Pancreas (tissue), 10 donors: ENCODE measurements at regions not wholly inside any gene's neighbourhood (a gene's known extent, or its start where the extent isn't known, plus 50 kb on each side); places are given as distances from the start of the nearest gene placed in this dataset.

ENCODE experiments used
- ATAC-seq, 4 donors: fragments of 200-7000 bp; cut with Tn5 transposase; one replicate each; pipeline versions ENCODE4 v1.8.0 to v1.9.1; 2020; ENCODE audit warnings: mild to moderate bottlenecking in 4 of 4, moderate library complexity in 4 of 4
- DNase-seq, 6 donors: peaks; one replicate each; pipeline ENCODE4 v3.0.0-alpha.2; 2020
- FAIRE-seq: peaks from 2 replicates; lab custom pipeline; 2012; peaks lifted over from hg19 to GRCh38; lab: Jason Lieb, UNC
- H3K27ac ChIP-seq, 4 donors: fragments of 200-600 bp; sonication (generic); 1 replicate in 3 of 4; 2 replicates in 1 of 4; pipeline versions ENCODE4 v1.5.0 to v1.8.0; 2020
- H3K27me3 ChIP-seq, 4 donors: fragments of 200-600 bp; one replicate each; pipeline ENCODE4 v1.8.0; 2021
- H3K36me3 ChIP-seq, 3 donors: fragments of 200-600 bp; sonication (generic) in 1 of 3; one replicate each; pipeline versions ENCODE4 v1.5.0 to v1.8.0; 2020 to 2021
- H3K4me1 ChIP-seq, 3 donors: fragments of 200-600 bp; one replicate each; pipeline ENCODE4 v1.8.0; 2021
- H3K4me3 ChIP-seq, 4 donors: fragments of 200-600 bp; sonication (generic) in 2 of 4; one replicate each; pipeline versions ENCODE4 v1.5.0 to v1.8.0; 2020 to 2021
- H3K9me3 ChIP-seq, 4 donors: fragments of 200-600 bp; one replicate each; pipeline ENCODE4 v1.8.0; 2021
- WGBS, 2 donors: extraction: QIAGEN DNeasy Blood & Tissue Kit; methylation state at CpG; one replicate each; pipeline ENCODE4 v1.1.7; 2013; 5-methylcytosine and 5-hydroxymethylcytosine counted together
- intact Hi-C, 3 donors: fragments of 100-400 bp; cut with DNase I; formaldehyde crosslinking; loops; one replicate each; pipeline versions ENCODE4 v1.11.1 to v1.14.2; 2022
- TF ChIP-seq, protein P1 (sequence below), 4 donors: fragments of 200-600 bp; sonication (generic) in 3 of 4; IDR thresholded peaks; one replicate each; pipeline versions ENCODE4 v1.5.0 to v1.8.0; 2021; ENCODE audit warnings: antibody characterized with exemption in 4 of 4
- donor health status: healthy with polysubstance abuse.
- donor health status: DM: no; HTN: no; CAD: no; lungs with moderate emphysema.
- donor health status: DM: no; HTN: no; CAD: no.
- donor health status: control.
- donor health status: control.
- donor health status: Bipolar disorder and iron deficiency.
- donor health status: DM: yes; HTN: yes; CAD: no.
- donor health status: DM: no; HTN: no; CAD: no.
- donor health status: DM: no; HTN: no; CAD: no.
- donor health status: DM: yes; HTN: yes; CAD: no.

- TF ChIP-seq, protein P1, sequence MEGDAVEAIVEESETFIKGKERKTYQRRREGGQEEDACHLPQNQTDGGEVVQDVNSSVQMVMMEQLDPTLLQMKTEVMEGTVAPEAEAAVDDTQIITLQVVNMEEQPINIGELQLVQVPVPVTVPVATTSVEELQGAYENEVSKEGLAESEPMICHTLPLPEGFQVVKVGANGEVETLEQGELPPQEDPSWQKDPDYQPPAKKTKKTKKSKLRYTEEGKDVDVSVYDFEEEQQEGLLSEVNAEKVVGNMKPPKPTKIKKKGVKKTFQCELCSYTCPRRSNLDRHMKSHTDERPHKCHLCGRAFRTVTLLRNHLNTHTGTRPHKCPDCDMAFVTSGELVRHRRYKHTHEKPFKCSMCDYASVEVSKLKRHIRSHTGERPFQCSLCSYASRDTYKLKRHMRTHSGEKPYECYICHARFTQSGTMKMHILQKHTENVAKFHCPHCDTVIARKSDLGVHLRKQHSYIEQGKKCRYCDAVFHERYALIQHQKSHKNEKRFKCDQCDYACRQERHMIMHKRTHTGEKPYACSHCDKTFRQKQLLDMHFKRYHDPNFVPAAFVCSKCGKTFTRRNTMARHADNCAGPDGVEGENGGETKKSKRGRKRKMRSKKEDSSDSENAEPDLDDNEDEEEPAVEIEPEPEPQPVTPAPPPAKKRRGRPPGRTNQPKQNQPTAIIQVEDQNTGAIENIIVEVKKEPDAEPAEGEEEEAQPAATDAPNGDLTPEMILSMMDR (IDR thresholded peaks at IDR 0.05), result no peak
- intact Hi-C loops, result no loop called here
- H3K4me3 ChIP-seq, result no peak overlapping the region
- no peak for FAIRE-seq
- no peaks in the 10 kb centered on the region for H3K9me3 ChIP-seq
- DNase-seq, result no peak
- H3K36me3 ChIP-seq, result no peaks in the 10 kb centered on the region
- H3K27me3 ChIP-seq, result no peaks in the 10 kb centered on the region
- 54 to 60% methylated on average over 15 of the region's 15 CpGs for WGBS, 2 donors
- H3K4me1 ChIP-seq, result no peaks in the 10 kb centered on the region
- no peak for ATAC-seq
- no peak overlapping the region for H3K27ac ChIP-seq
Observed at GRCh38 chr4:4752576-4753401, 106.7 kb upstream of the MSX1 start.

GRCh38 chr4:4752025-4752424, 107.4 kb upstream of the MSX1 start:
- DNase-seq (no peak), FAIRE-seq (no peak), ATAC-seq (no peak)
- intact Hi-C loops, result no loop called here
- 44 to 58% methylated on average over 12 of the region's 12 CpGs for WGBS, 2 donors
- no peaks in the 10 kb centered on the region for H3K9me3 ChIP-seq
- H3K27ac ChIP-seq, result no peak overlapping the region
- no peaks in the 10 kb centered on the region for H3K27me3 ChIP-seq
- H3K4me3 ChIP-seq, result no peak overlapping the region
- no peaks in the 10 kb centered on the region for H3K4me1 ChIP-seq
- no peaks in the 10 kb centered on the region for H3K36me3 ChIP-seq
- TF ChIP-seq, protein P1 (IDR thresholded peaks at IDR 0.05), result no peak

DNA sequence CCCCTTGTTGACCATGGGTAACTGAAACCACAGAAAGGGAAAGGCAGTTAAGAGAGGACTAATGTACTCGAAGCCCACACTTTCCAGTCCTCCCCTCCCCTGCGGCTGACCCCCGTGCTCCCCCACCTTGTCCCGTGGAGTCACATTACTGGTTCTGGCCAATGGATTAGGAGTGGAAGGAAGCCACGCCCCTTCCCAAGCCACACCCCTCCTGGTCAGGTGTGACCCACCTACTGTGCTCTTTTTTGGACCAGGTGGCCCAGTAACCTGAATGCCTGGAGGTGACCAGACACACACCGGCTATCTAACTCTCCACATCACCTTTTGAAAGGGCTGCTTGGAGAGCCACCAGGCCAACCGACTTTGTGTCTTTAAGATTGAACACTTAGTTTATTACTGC, 109.3 kb upstream of the MSX1 start:
- H3K4me3 ChIP-seq, result no peak overlapping the region
- H3K27me3 ChIP-seq, result no peaks in the 10 kb centered on the region
- FAIRE-seq (no peak), DNase-seq (no peak), ATAC-seq (no peak)
- WGBS, 2 donors, result 67 to 78% methylated on average over 7 of the region's 7 CpGs
- H3K4me1 ChIP-seq, result no peaks in the 10 kb centered on the region
- H3K36me3 ChIP-seq, result no peaks in the 10 kb centered on the region
- H3K9me3 ChIP-seq, result no peaks in the 10 kb centered on the region
- TF ChIP-seq, protein P1 (IDR thresholded peaks at IDR 0.05), result no peak
- intact Hi-C loops, result no loop called here
- no peak overlapping the region for H3K27ac ChIP-seq

GRCh38 chr4:4749137-4749536, 110.3 kb upstream of the MSX1 start:
- TF ChIP-seq, protein P1 (IDR thresholded peaks at IDR 0.05), result no peak
- 81 to 90% methylated on average over 5 of the region's 5 CpGs for WGBS, 2 donors
- no peak for FAIRE-seq

GRCh38 chr4:4746444-4746843, 113.0 kb upstream of the MSX1 start:
- H3K4me1 ChIP-seq, result no peaks in the 10 kb centered on the region
- ATAC-seq, result no peak
- no peak overlapping the region for H3K4me3 ChIP-seq
- no peak overlapping the region for H3K27ac ChIP-seq
- 68 to 72% methylated on average over 1 of the region's 1 CpG for WGBS, 2 donors
- intact Hi-C loops, result no loop called here
- H3K36me3 ChIP-seq, result no peaks in the 10 kb centered on the region
- FAIRE-seq, result no peak
- no peaks in the 10 kb centered on the region for H3K9me3 ChIP-seq
- TF ChIP-seq, protein P1 (IDR thresholded peaks at IDR 0.05), result no peak
- DNase-seq, result no peak
- H3K27me3 ChIP-seq, result no peaks in the 10 kb centered on the region

More at GRCh38 chr4:4749137-4749536, 110.3 kb upstream of the MSX1 start:
- H3K27ac ChIP-seq, result no peak overlapping the region
- H3K4me3 ChIP-seq, result no peak overlapping the region
- no peaks in the 10 kb centered on the region for H3K4me1 ChIP-seq
- H3K27me3 ChIP-seq, result no peaks in the 10 kb centered on the region
- intact Hi-C loops, result no loop called here
- ATAC-seq (no peak), DNase-seq (no peak)
- H3K36me3 ChIP-seq, result no peaks in the 10 kb centered on the region
- H3K9me3 ChIP-seq, result no peaks in the 10 kb centered on the region
